IMR-90 (cell line): ENCODE measurements at regions not wholly inside any gene's neighbourhood (a gene's known extent, or its start where the extent isn't known, plus 50 kb on each side); places are given as distances from the start of the nearest gene placed in this dataset.

Source experiments
- ATAC-seq: fragments of 200-7000 bp; cut with Tn5 transposase; 2 replicates; pipeline ENCODE4 v1.9.1; 2020; ENCODE audit warnings: low read depth, mild to moderate bottlenecking, moderate library complexity
- BruUV-seq: library from RNA; stranded (reverse); fragments of 400-500 nt; replicated peaks from 2 replicates; lab custom pipeline; 2021; lab: Mats Ljungman, UMichigan
- CTCF ChIA-PET: fragments of 300-600 bp; formaldehyde crosslinking; extraction: SDS; loops from one replicate; lab custom pipeline; 2021; ENCODE audit warnings: antibody characterized with exemption; lab: Yijun Ruan, JAX
- POLR2A ChIA-PET: fragments of 300-600 bp; sonication (Branson Sonifier 250); formaldehyde crosslinking; loops from one replicate; lab custom pipeline; 2022; ENCODE audit warnings: antibody characterized with exemption; ENCODE audit not compliant: unreplicated experiment; lab: Charles Lee
- DNase-seq: peaks from one replicate; pipeline ENCODE4 v3.0.0; 2013
- H2AFZ ChIP-seq: replicated peaks from 2 replicates; pipeline ENCODE3; 2013; ENCODE audit warnings: low read length, mild to moderate bottlenecking; ENCODE audit not compliant: poor library complexity
- H2AK5ac ChIP-seq: 2 replicates; pipeline ENCODE4 v1.6.1; 2013; ENCODE audit warnings: low read depth, low read length, inconsistent platforms
- H2AK9ac ChIP-seq: replicated peaks from 2 replicates; pipeline ENCODE3; 2013; ENCODE audit warnings: mild to moderate bottlenecking, low read depth, low read length, moderate library complexity; ENCODE audit not compliant: poor library complexity
- H2BK120ac ChIP-seq: 2 replicates; pipeline ENCODE4 v1.6.1; 2013; ENCODE audit warnings: low read depth, low read length, inconsistent platforms
- H2BK15ac ChIP-seq: 3 replicates; pipeline ENCODE4 v1.6.1; 2013; ENCODE audit warnings: low read depth, low read length, inconsistent platforms
- H2BK20ac ChIP-seq: 2 replicates; pipeline ENCODE4 v1.6.1; 2013; ENCODE audit warnings: low read depth, mild to moderate bottlenecking, inconsistent platforms, low read length, moderate library complexity
- H2BK5ac ChIP-seq: 2 replicates; pipeline ENCODE4 v1.6.1; 2013; ENCODE audit warnings: mild to moderate bottlenecking, low read depth, low read length, inconsistent platforms; ENCODE audit not compliant: poor library complexity, severe bottlenecking
- H3K14ac ChIP-seq: replicated peaks from 2 replicates; pipeline ENCODE4 v1.6.1; 2013; ENCODE audit warnings: low read depth, low read length, inconsistent platforms
- H3K18ac ChIP-seq: 2 replicates; pipeline ENCODE4 v1.6.1; 2013; ENCODE audit warnings: low read depth, low read length, control low read depth
- H3K23ac ChIP-seq: 2 replicates; pipeline ENCODE4 v1.6.1; 2013; ENCODE audit warnings: low read depth, low read length, inconsistent platforms
- H3K27ac ChIP-seq: 2 replicates; pipeline ENCODE4 v1.5.1; 2013; ENCODE audit warnings: mild to moderate bottlenecking, control low read depth, low read length; ENCODE audit not compliant: insufficient read depth
- H3K27me3 ChIP-seq: 2 replicates; pipeline ENCODE4 v1.6.1; 2013; ENCODE audit warnings: low read length; ENCODE audit not compliant: control insufficient read depth, insufficient read depth
- H3K36me3 ChIP-seq: 2 replicates; pipeline ENCODE4 v1.6.1; 2013; ENCODE audit warnings: low read length, mixed read lengths; ENCODE audit not compliant: control insufficient read depth, insufficient read depth
- H3K4ac ChIP-seq: 2 replicates; pipeline ENCODE4 v1.6.1; 2013; ENCODE audit warnings: low read depth, low read length, inconsistent platforms
- H3K4me1 ChIP-seq: 2 replicates; pipeline ENCODE4 v1.6.1; 2013; ENCODE audit warnings: low read length, mixed read lengths; ENCODE audit not compliant: control insufficient read depth, insufficient read depth
- H3K4me2 ChIP-seq: 2 replicates; pipeline ENCODE4 v1.6.1; 2013; ENCODE audit warnings: low read depth, mild to moderate bottlenecking, control low read depth, low read length, moderate library complexity
- H3K4me3 ChIP-seq: 2 replicates; pipeline ENCODE4 v1.5.1; 2013; ENCODE audit warnings: low read depth, mild to moderate bottlenecking, control low read depth, low read length, moderate library complexity; ENCODE audit not compliant: insufficient read depth
- H3K56ac ChIP-seq: 2 replicates; pipeline ENCODE4 v1.6.1; 2013; ENCODE audit warnings: low read length, inconsistent platforms; ENCODE audit not compliant: insufficient read depth; ENCODE audit errors: extremely low read depth
- H3K79me1 ChIP-seq, 2 experiments: 2 replicates each; pipeline ENCODE4 v1.6.1; 2013; ENCODE audit warnings: low read length in 2 of 2, inconsistent platforms in 1 of 2, low read depth in 1 of 2
- H3K9ac ChIP-seq: 2 replicates; pipeline ENCODE4 v1.6.1; 2013; ENCODE audit warnings: low read depth, low read length, control low read depth
- H3K9me1 ChIP-seq: 2 replicates; pipeline ENCODE4 v1.6.1; 2013; ENCODE audit warnings: low read length, inconsistent platforms; ENCODE audit not compliant: insufficient read depth
- H3K9me3 ChIP-seq: 2 replicates; pipeline ENCODE4 v1.6.1; 2013; ENCODE audit warnings: low read length; ENCODE audit not compliant: control insufficient read depth, insufficient read depth
- H4K20me1 ChIP-seq: 2 replicates; pipeline ENCODE4 v1.6.1; 2013; ENCODE audit warnings: low read length, inconsistent platforms; ENCODE audit not compliant: insufficient read depth
- H4K5ac ChIP-seq: 2 replicates; pipeline ENCODE4 v1.6.1; 2013; ENCODE audit warnings: mild to moderate bottlenecking, low read depth, low read length, control low read depth
- H4K8ac ChIP-seq, 2 experiments: 2 replicates each; pipeline ENCODE4 v1.6.1; 2013; ENCODE audit warnings: low read depth in 2 of 2, low read length in 2 of 2, control low read depth in 1 of 2, inconsistent platforms in 1 of 2
- H4K91ac ChIP-seq: 2 replicates; pipeline ENCODE4 v1.6.1; 2013; ENCODE audit warnings: low read depth, low read length, inconsistent platforms; ENCODE audit not compliant: insufficient read depth
- BHLHE40 ChIP-seq: fragments of 150-350 bp; IDR thresholded peaks from 2 replicates; pipeline ENCODE4 v1.6.1; 2016; ENCODE audit warnings: mild to moderate bottlenecking, low read depth, low read length
- CEBPB ChIP-seq: IDR thresholded peaks from 2 replicates; pipeline ENCODE4 v1.6.1; 2012; ENCODE audit warnings: low read depth, low read length, improper control_type of control experiment
- CHD1 ChIP-seq: IDR thresholded peaks from 2 replicates; pipeline ENCODE4 v1.6.1; 2012; ENCODE audit warnings: low read depth, low read length, improper control_type of control experiment
- CTCF ChIP-seq: conservative IDR thresholded peaks from 2 replicates; pipeline ENCODE4 v1.5.1; 2012; ENCODE audit warnings: mild to moderate bottlenecking, low read depth, low read length, improper control_type of control experiment
- ELK1 ChIP-seq: fragments of 150-350 bp; IDR thresholded peaks from 2 replicates; pipeline ENCODE4 v1.6.1; 2016; ENCODE audit warnings: low read depth, mild to moderate bottlenecking, low read length, moderate library complexity, borderline replicate concordance
- FOS ChIP-seq: fragments of 150-350 bp; IDR thresholded peaks from 2 replicates; pipeline ENCODE4 v1.6.1; 2016; ENCODE audit warnings: low read depth, low read length
- MAFK ChIP-seq: IDR thresholded peaks from 2 replicates; pipeline ENCODE4 v1.6.1; 2012; ENCODE audit warnings: low read depth, low read length, improper control_type of control experiment
- MXI1 ChIP-seq: IDR thresholded peaks from 2 replicates; pipeline ENCODE4 v1.6.1; 2012; ENCODE audit warnings: low read depth, mild to moderate bottlenecking, low read length, moderate library complexity, borderline replicate concordance
- NFE2L2 ChIP-seq: fragments of 150-350 bp; IDR thresholded peaks from 2 replicates; pipeline ENCODE4 v1.6.1; 2016; ENCODE audit warnings: low read depth, mild to moderate bottlenecking, low read length
- POLR2A ChIP-seq: IDR thresholded peaks from 2 replicates; pipeline ENCODE4 v1.6.1; 2012; ENCODE audit warnings: mild to moderate bottlenecking, low read depth, low read length
- RCOR1 ChIP-seq: IDR thresholded peaks from 2 replicates; pipeline ENCODE4 v1.6.1; 2012; ENCODE audit warnings: mild to moderate bottlenecking, low read length, improper control_type of control experiment; ENCODE audit not compliant: insufficient replicate concordance
- RFX5 ChIP-seq: IDR thresholded peaks from 2 replicates; pipeline ENCODE4 v1.8.0; 2012; ENCODE audit warnings: low read depth, mild to moderate bottlenecking, low read length, moderate library complexity
- SMC3 ChIP-seq: fragments of 150-350 bp; IDR thresholded peaks from 2 replicates; pipeline ENCODE4 v1.6.1; 2016; ENCODE audit warnings: low read depth, mild to moderate bottlenecking, antibody characterized with exemption, low read length, moderate library complexity
- USF2 ChIP-seq: fragments of 150-350 bp; IDR thresholded peaks from 2 replicates; pipeline ENCODE4 v1.6.1; 2017; ENCODE audit warnings: mild to moderate bottlenecking, antibody characterized with exemption, low read length, low read depth
- WGBS, 2 experiments: methylation state at CpG; one replicate each; pipeline versions ENCODE4 v1.1.5 to v1.1.7; 2013; ENCODE audit warnings: missing lambda C conversion rate in 2 of 2; ENCODE audit not compliant: insufficient read length in 1 of 2; ENCODE audit errors: extremely low coverage in 2 of 2; 5-methylcytosine and 5-hydroxymethylcytosine counted together
- dilution Hi-C: fragments of 300-500 bp; cut with HindIII; formaldehyde crosslinking; loops from one replicate; pipeline ENCODE4 v1.14.3; 2018; ENCODE audit warnings: low sequenced_read_pairs; ENCODE audit not compliant: unreplicated experiment
- in situ Hi-C: fragments of 300-500 bp; cut with MboI; formaldehyde crosslinking; loops from 3 replicates; pipeline ENCODE4 v1.14.3; 2019; ENCODE audit warnings: low sequenced_read_pairs, inconsistent platforms, mixed read lengths
- intact Hi-C: fragments of 100-400 bp; cut with micrococcal nuclease; formaldehyde crosslinking; loops from 2 replicates; pipeline ENCODE4 v1.10.0; 2022

GRCh38 chr2:234812851-234813250, 139.0 kb upstream of the SH3BP4 start:
- no peak overlapping the region for H3K56ac ChIP-seq
- no CpG with 5 or more reads among the region's 2 CpGs for WGBS, 2 experiments
- no peak overlapping the region for H2BK120ac ChIP-seq
- no peak overlapping the region for H3K14ac ChIP-seq
- no peaks in the 10 kb centered on the region for H3K4me1 ChIP-seq
- no peak overlapping the region for H2BK15ac ChIP-seq
- H3K4me2 ChIP-seq, result no peak overlapping the region
- H2BK20ac ChIP-seq, result no peak overlapping the region
- no peak overlapping the region for H2BK5ac ChIP-seq
- dilution Hi-C loops, result no loop called here
- H3K9me1 ChIP-seq, result no peaks in the 10 kb centered on the region
- H4K8ac ChIP-seq, result no peak overlapping the region
- in situ Hi-C loops, result no loop called here
- no peak overlapping the region for H2AK9ac ChIP-seq
- no peak overlapping the region for H4K5ac ChIP-seq
- H4K91ac ChIP-seq, result no peak overlapping the region
- no peak overlapping the region for H3K9ac ChIP-seq
- no peak overlapping the region for H3K27ac ChIP-seq
- no peak overlapping the region for H2AK5ac ChIP-seq
- ChIA-PET CTCF (no interaction called here), POLR2A (no interaction called here)
- no peaks in the 10 kb centered on the region for H3K9me3 ChIP-seq
- H3K23ac ChIP-seq, result no peak overlapping the region
- H3K36me3 ChIP-seq, result no peaks in the 10 kb centered on the region
- intact Hi-C loops, result no loop called here
- BruUV-seq, result no TSS peak
- H3K79me1 ChIP-seq, result no peaks in the 10 kb centered on the region
- TF ChIP-seq MXI1 (no peak), SMC3 (no peak), CTCF (no peak), CEBPB (no peak), USF2 (no peak), FOS (no peak), MAFK (no peak), BHLHE40 (no peak), CHD1 (no peak), RCOR1 (no peak), RFX5 (no peak), POLR2A (no peak), ELK1 (no peak), NFE2L2 (no peak)
- H3K18ac ChIP-seq, result no peak overlapping the region
- H2AFZ ChIP-seq, result no peak overlapping the region
- ATAC-seq (no peak), DNase-seq (no peak)
- H3K27me3 ChIP-seq, result peaks cover 15% of the 10 kb centered on the region
- no peak overlapping the region for H3K4ac ChIP-seq
- no peak overlapping the region for H3K4me3 ChIP-seq
- no peaks in the 10 kb centered on the region for H4K20me1 ChIP-seq
